B cell (primary cell): ENCODE measurements at regions not wholly inside any gene's neighbourhood (a gene's known extent, or its start where the extent isn't known, plus 50 kb on each side); places are given as distances from the start of the nearest gene placed in this dataset.

Experiments used
- ATAC-seq: fragments of 200-7000 bp; cut with Tn5 transposase; one replicate; pipeline ENCODE4 v1.10.0; 2021; ENCODE audit warnings: low read depth, mild to moderate bottlenecking, moderate number of reproducible peaks, moderate library complexity
- CTCF ChIA-PET: fragments of 350-600 bp; sonication (Branson Sonifier 250); formaldehyde crosslinking; loops from one replicate; lab custom pipeline; 2021; ENCODE audit warnings: antibody characterized with exemption, inconsistent platforms; lab: Charles Lee
- POLR2A ChIA-PET: fragments of 350-600 bp; sonication (Branson Sonifier 250); formaldehyde crosslinking; loops from one replicate; lab custom pipeline; 2021; ENCODE audit warnings: antibody characterized with exemption; lab: Charles Lee
- DNase-seq: peaks from one replicate; pipeline ENCODE4 v3.0.0; 2013
- H2AFZ ChIP-seq: 2 replicates; pipeline ENCODE4 v1.6.1; 2012; ENCODE audit warnings: mild to moderate bottlenecking, low read depth, low read length; ENCODE audit not compliant: insufficient read depth, poor library complexity, severe bottlenecking
- H3K27ac ChIP-seq, 2 donors: 1 replicate in 1 of 2; 2 replicates in 1 of 2; pipeline ENCODE4 v1.5.1; 2012 to 2013; ENCODE audit warnings: low read length in 2 of 2, mild to moderate bottlenecking in 2 of 2, moderate library complexity in 1 of 2
- H3K27me3 ChIP-seq, 4 experiments: fragments of 200-600 bp in 1 of 4; sonication (generic) in 1 of 4; replicated peaks in 1 of 4; 1 replicate in 2 of 4; 2 replicates in 2 of 4; pipeline versions ENCODE4 v1.6.1 to v1.7.0; 2013 to 2016; ENCODE audit warnings: low read length in 3 of 4, mild to moderate bottlenecking in 2 of 4, mixed read lengths in 1 of 4, moderate library complexity in 1 of 4; ENCODE audit not compliant: insufficient read depth in 4 of 4, control insufficient read depth in 3 of 4; ENCODE audit errors: control extremely low read depth in 1 of 4
- H3K36me3 ChIP-seq, 2 experiments: replicated peaks in 1 of 2; 1 replicate in 1 of 2; 2 replicates in 1 of 2; pipeline versions ENCODE4 v1.6.1 to v1.7.1; 2013; ENCODE audit warnings: low read length in 1 of 2; ENCODE audit not compliant: insufficient read depth in 2 of 2, control insufficient read depth in 1 of 2; ENCODE audit errors: control extremely low read depth in 1 of 2, extremely low read depth in 1 of 2
- H3K4me1 ChIP-seq, 2 donors: fragments of 200-600 bp in 1 of 2; sonication (generic) in 1 of 2; 1 replicate in 1 of 2; 2 replicates in 1 of 2; pipeline versions ENCODE4 v1.5.1 to v1.6.1; 2013 to 2017; ENCODE audit warnings: low read length in 2 of 2; ENCODE audit not compliant: control insufficient read depth in 2 of 2, insufficient read depth in 2 of 2
- H3K4me2 ChIP-seq: replicated peaks from 2 replicates; pipeline ENCODE3; 2012; ENCODE audit warnings: mild to moderate bottlenecking, low read depth, low read length; ENCODE audit not compliant: poor library complexity, severe bottlenecking
- H3K4me3 ChIP-seq, 5 experiments: fragments of 200-600 bp in 1 of 5; sonication (generic) in 1 of 5; 1 replicate in 3 of 5; 2 replicates in 2 of 5; pipeline versions ENCODE4 v1.5.1 to v1.7.0; 2011 to 2016; ENCODE audit warnings: low read length in 4 of 5, mild to moderate bottlenecking in 4 of 5, low read depth in 2 of 5, control low read depth in 1 of 5, moderate library complexity in 1 of 5; ENCODE audit not compliant: insufficient read depth in 1 of 5; ENCODE audit errors: control extremely low read depth in 1 of 5, extremely low read depth in 1 of 5
- H3K79me2 ChIP-seq: fragments of 200-600 bp; sonication (generic); one replicate; pipeline ENCODE4 v1.6.0; 2016; ENCODE audit warnings: low read length; ENCODE audit not compliant: control insufficient read depth, insufficient read depth
- H3K9ac ChIP-seq: fragments of 200-600 bp; sonication (generic); 2 replicates; pipeline ENCODE4 v1.6.1; 2017; ENCODE audit warnings: mild to moderate bottlenecking, low read length, moderate library complexity
- H3K9me3 ChIP-seq, 3 donors: one replicate each; pipeline versions ENCODE4 v1.6.1 to v1.7.1; 2013; ENCODE audit warnings: low read length in 2 of 3; ENCODE audit not compliant: control insufficient read depth in 2 of 3, insufficient read depth in 1 of 3; ENCODE audit errors: control extremely low read depth in 1 of 3
- H4K20me1 ChIP-seq: 2 replicates; pipeline ENCODE4 v1.6.0; 2012; ENCODE audit warnings: mild to moderate bottlenecking, low read length; ENCODE audit not compliant: insufficient read depth, control insufficient read depth, poor library complexity, severe bottlenecking
- H3K27ac Mint-ChIP-seq: one replicate; pipeline ENCODE4 v1.8.0; 2021; ENCODE audit warnings: mixed read lengths
- H3K27me3 Mint-ChIP-seq: one replicate; pipeline ENCODE4 v1.8.0; 2021; ENCODE audit warnings: mixed read lengths
- H3K4me1 Mint-ChIP-seq: one replicate; pipeline ENCODE4 v1.8.0; 2021; ENCODE audit warnings: mixed read lengths
- H3K4me3 Mint-ChIP-seq: one replicate; pipeline ENCODE4 v1.8.0; 2021; ENCODE audit warnings: mixed read lengths
- H3K9me3 Mint-ChIP-seq: one replicate; pipeline ENCODE4 v1.8.0; 2022; ENCODE audit warnings: mixed read lengths; ENCODE audit not compliant: insufficient read depth
- EZH2 ChIP-seq: IDR thresholded peaks from 2 replicates; pipeline ENCODE4 v1.6.1; 2012; ENCODE audit warnings: borderline replicate concordance, low read depth, mild to moderate bottlenecking, moderate library complexity, low read length; ENCODE audit not compliant: insufficient read depth, poor library complexity, severe bottlenecking
- WGBS: methylation state at CpG from one replicate; pipeline ENCODE4 v1.1.5; 2013; ENCODE audit warnings: missing lambda C conversion rate; ENCODE audit not compliant: insufficient coverage; 5-methylcytosine and 5-hydroxymethylcytosine counted together
- intact Hi-C: fragments of 100-400 bp; cut with micrococcal nuclease; formaldehyde crosslinking; loops from one replicate; pipeline ENCODE4 v1.10.0; 2022
- TF ChIP-seq, protein P1 (sequence below): fragments of 200-600 bp; IDR thresholded peaks from one replicate; pipeline ENCODE4 v1.8.0; 2022; ENCODE audit warnings: antibody characterized with exemption, mild to moderate bottlenecking

GRCh38 chr19:29085630-29086029 lies 127.3 kb downstream of the UQCRFS1 start:
- Histone ChIP-seq H3K9ac (no peak overlapping the region), H3K27ac (no peak overlapping the region), H3K4me2 (no peak overlapping the region), H3K4me3 (no peak overlapping the region), H3K4me1 (no peaks in the 10 kb centered on the region), H3K9me3 (peaks cover 0 to 26% (median 0%) of the 10 kb centered on the region in 3 donors), H3K27me3 (no peaks in the 10 kb centered on the region), H2AFZ (no peak overlapping the region), H3K79me2 (no peaks in the 10 kb centered on the region), H4K20me1 (no peaks in the 10 kb centered on the region), H3K36me3 (no peaks in the 10 kb centered on the region)
- WGBS = 81% methylated on average over 3 of the region's 3 CpGs
- POLR2A ChIA-PET = no interaction called here
- H3K9me3 Mint-ChIP-seq = no peaks in the 10 kb centered on the region
- CTCF ChIA-PET = no interaction called here
- DNase-seq (no peak), ATAC-seq (no peak)
- H3K27ac Mint-ChIP-seq = no peak overlapping the region
- TF ChIP-seq, protein P1, sequence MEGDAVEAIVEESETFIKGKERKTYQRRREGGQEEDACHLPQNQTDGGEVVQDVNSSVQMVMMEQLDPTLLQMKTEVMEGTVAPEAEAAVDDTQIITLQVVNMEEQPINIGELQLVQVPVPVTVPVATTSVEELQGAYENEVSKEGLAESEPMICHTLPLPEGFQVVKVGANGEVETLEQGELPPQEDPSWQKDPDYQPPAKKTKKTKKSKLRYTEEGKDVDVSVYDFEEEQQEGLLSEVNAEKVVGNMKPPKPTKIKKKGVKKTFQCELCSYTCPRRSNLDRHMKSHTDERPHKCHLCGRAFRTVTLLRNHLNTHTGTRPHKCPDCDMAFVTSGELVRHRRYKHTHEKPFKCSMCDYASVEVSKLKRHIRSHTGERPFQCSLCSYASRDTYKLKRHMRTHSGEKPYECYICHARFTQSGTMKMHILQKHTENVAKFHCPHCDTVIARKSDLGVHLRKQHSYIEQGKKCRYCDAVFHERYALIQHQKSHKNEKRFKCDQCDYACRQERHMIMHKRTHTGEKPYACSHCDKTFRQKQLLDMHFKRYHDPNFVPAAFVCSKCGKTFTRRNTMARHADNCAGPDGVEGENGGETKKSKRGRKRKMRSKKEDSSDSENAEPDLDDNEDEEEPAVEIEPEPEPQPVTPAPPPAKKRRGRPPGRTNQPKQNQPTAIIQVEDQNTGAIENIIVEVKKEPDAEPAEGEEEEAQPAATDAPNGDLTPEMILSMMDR = no peak
- no peak for TF ChIP-seq EZH2
- no peaks in the 10 kb centered on the region for H3K4me1 Mint-ChIP-seq
- intact Hi-C loops = no loop called here
- H3K27me3 Mint-ChIP-seq = no peaks in the 10 kb centered on the region
- no peak overlapping the region for H3K4me3 Mint-ChIP-seq

- Histone ChIP-seq H3K4me1 (no peaks in the 10 kb centered on the region), H3K9ac (no peak overlapping the region), H3K27ac (no peak overlapping the region), H3K4me3 (no peak overlapping the region), H3K79me2 (no peaks in the 10 kb centered on the region), H3K9me3 (peaks cover 0 to 26% (median 0%) of the 10 kb centered on the region in 3 donors), H3K4me2 (no peak overlapping the region), H3K36me3 (no peaks in the 10 kb centered on the region), H4K20me1 (no peaks in the 10 kb centered on the region), H3K27me3 (no peaks in the 10 kb centered on the region), H2AFZ (no peak overlapping the region)
- CTCF ChIA-PET = no interaction called here
- DNase-seq (no peak), ATAC-seq (no peak)
- Mint-ChIP-seq H3K27ac (no peak overlapping the region), H3K9me3 (no peaks in the 10 kb centered on the region), H3K4me3 (no peak overlapping the region), H3K27me3 (no peaks in the 10 kb centered on the region), H3K4me1 (no peaks in the 10 kb centered on the region)
- POLR2A ChIA-PET = no interaction called here
- intact Hi-C loops = no loop called here
- WGBS = 81% methylated on average over 3 of the region's 5 CpGs
- TF ChIP-seq, protein P1 = no peak
- TF ChIP-seq EZH2 = no peak
Measured at GRCh38 chr19:29085206-29085605, 127.7 kb downstream of the UQCRFS1 start.
